ENCODE measurements at regions not wholly inside any gene's neighbourhood (a gene's known extent, or its start where the extent isn't known, plus 50 kb on each side); places are given as distances from the start of the nearest gene placed in this dataset.

GRCh38 chr2:122391726-122392125 lies 636.3 kb downstream of the TSN start (continued):
- TF ChIP-seq, protein P1, sequence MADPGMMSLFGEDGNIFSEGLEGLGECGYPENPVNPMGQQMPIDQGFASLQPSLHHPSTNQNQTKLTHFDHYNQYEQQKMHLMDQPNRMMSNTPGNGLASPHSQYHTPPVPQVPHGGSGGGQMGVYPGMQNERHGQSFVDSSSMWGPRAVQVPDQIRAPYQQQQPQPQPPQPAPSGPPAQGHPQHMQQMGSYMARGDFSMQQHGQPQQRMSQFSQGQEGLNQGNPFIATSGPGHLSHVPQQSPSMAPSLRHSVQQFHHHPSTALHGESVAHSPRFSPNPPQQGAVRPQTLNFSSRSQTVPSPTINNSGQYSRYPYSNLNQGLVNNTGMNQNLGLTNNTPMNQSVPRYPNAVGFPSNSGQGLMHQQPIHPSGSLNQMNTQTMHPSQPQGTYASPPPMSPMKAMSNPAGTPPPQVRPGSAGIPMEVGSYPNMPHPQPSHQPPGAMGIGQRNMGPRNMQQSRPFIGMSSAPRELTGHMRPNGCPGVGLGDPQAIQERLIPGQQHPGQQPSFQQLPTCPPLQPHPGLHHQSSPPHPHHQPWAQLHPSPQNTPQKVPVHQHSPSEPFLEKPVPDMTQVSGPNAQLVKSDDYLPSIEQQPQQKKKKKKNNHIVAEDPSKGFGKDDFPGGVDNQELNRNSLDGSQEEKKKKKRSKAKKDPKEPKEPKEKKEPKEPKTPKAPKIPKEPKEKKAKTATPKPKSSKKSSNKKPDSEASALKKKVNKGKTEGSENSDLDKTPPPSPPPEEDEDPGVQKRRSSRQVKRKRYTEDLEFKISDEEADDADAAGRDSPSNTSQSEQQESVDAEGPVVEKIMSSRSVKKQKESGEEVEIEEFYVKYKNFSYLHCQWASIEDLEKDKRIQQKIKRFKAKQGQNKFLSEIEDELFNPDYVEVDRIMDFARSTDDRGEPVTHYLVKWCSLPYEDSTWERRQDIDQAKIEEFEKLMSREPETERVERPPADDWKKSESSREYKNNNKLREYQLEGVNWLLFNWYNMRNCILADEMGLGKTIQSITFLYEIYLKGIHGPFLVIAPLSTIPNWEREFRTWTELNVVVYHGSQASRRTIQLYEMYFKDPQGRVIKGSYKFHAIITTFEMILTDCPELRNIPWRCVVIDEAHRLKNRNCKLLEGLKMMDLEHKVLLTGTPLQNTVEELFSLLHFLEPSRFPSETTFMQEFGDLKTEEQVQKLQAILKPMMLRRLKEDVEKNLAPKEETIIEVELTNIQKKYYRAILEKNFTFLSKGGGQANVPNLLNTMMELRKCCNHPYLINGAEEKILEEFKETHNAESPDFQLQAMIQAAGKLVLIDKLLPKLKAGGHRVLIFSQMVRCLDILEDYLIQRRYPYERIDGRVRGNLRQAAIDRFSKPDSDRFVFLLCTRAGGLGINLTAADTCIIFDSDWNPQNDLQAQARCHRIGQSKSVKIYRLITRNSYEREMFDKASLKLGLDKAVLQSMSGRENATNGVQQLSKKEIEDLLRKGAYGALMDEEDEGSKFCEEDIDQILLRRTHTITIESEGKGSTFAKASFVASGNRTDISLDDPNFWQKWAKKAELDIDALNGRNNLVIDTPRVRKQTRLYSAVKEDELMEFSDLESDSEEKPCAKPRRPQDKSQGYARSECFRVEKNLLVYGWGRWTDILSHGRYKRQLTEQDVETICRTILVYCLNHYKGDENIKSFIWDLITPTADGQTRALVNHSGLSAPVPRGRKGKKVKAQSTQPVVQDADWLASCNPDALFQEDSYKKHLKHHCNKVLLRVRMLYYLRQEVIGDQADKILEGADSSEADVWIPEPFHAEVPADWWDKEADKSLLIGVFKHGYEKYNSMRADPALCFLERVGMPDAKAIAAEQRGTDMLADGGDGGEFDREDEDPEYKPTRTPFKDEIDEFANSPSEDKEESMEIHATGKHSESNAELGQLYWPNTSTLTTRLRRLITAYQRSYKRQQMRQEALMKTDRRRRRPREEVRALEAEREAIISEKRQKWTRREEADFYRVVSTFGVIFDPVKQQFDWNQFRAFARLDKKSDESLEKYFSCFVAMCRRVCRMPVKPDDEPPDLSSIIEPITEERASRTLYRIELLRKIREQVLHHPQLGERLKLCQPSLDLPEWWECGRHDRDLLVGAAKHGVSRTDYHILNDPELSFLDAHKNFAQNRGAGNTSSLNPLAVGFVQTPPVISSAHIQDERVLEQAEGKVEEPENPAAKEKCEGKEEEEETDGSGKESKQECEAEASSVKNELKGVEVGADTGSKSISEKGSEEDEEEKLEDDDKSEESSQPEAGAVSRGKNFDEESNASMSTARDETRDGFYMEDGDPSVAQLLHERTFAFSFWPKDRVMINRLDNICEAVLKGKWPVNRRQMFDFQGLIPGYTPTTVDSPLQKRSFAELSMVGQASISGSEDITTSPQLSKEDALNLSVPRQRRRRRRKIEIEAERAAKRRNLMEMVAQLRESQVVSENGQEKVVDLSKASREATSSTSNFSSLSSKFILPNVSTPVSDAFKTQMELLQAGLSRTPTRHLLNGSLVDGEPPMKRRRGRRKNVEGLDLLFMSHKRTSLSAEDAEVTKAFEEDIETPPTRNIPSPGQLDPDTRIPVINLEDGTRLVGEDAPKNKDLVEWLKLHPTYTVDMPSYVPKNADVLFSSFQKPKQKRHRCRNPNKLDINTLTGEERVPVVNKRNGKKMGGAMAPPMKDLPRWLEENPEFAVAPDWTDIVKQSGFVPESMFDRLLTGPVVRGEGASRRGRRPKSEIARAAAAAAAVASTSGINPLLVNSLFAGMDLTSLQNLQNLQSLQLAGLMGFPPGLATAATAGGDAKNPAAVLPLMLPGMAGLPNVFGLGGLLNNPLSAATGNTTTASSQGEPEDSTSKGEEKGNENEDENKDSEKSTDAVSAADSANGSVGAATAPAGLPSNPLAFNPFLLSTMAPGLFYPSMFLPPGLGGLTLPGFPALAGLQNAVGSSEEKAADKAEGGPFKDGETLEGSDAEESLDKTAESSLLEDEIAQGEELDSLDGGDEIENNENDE (IDR thresholded peaks at IDR 0.05; ENCODE audit: insufficient replicate concordance, low read length), result no peak
- no peak for TF ChIP-seq SAP30 (IDR thresholded peaks at IDR 0.05; ENCODE audit: insufficient read depth, insufficient replicate concordance, low read length)
- TF ChIP-seq, protein P2, sequence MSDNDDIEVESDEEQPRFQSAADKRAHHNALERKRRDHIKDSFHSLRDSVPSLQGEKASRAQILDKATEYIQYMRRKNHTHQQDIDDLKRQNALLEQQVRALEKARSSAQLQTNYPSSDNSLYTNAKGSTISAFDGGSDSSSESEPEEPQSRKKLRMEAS (IDR thresholded peaks at IDR 0.05), result no peak
- no peak for TF ChIP-seq ASH2L (IDR thresholded peaks at IDR 0.05; ENCODE audit: low read length)
